NCI-H146 (cell line): ENCODE measurements at regions not wholly inside any gene's neighbourhood (a gene's known extent, or its start where the extent isn't known, plus 50 kb on each side); places are given as distances from the start of the nearest gene placed in this dataset.

Experiments used
- DNase-seq: peaks from one replicate; lab custom pipeline; 2025; lab: John Stamatoyannopoulos, UW

- no peak for DNase-seq
These were observed 375.7 kb upstream of the CDH9 start for GRCh38 chr5:27414099-27414498.

DNA sequence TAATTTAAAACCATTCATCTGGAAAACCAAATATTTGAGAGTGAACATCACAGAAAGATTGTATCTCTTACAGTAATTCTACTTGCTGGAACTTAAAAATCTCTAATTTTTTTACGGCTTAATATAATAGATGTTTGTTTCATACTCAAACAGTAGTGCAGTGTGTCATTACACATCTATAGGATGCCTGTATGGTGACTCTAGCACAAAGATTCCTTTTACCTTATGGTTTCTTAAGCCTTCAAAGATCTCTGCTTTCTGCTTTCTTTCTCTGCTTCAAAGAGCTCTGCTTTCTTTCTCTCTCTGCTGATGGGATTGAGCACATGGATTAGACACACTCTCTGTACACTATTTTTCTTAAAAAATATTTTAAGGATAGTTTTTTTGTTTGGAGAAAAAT lies 374.0 kb upstream of the CDH9 start:
- no peak for DNase-seq

- DNase-seq, result no peak
These were observed 367.6 kb upstream of the CDH9 start for GRCh38 chr5:27406020-27406419.

- no peak for DNase-seq
These were observed 365.0 kb upstream of the CDH9 start for GRCh38 chr5:27403243-27403882.

GRCh38 chr5:27402828-27403227 lies 364.4 kb upstream of the CDH9 start:
- DNase-seq, result no peak

- DNase-seq, result no peak
These were observed 358.6 kb upstream of the CDH9 start for GRCh38 chr5:27396998-27397397.

GRCh38 chr5:27392716-27393115 lies 354.3 kb upstream of the CDH9 start:
- no peak for DNase-seq

GRCh38 chr5:27389696-27390095 lies 351.3 kb upstream of the CDH9 start:
- DNase-seq, result no peak

DNA sequence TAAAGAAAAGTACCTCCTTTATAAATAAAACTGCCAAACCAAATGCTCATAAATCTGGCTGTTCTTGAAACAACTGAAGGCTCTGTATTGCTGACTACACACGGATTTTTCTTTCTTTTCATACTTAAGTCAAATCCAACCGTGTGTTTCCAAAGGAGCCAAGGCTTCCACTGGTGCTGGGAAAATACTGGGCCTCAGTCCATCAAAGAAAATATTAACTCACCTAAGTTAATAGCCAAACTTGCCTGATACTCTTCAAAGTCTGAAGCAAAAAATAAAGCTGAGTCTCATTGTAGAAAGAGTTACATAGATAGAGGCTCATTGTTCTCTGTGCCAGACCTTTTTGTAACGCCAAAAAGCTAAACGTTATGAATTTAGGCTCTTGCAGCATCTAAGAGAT lies 350.4 kb upstream of the CDH9 start:
- no peak for DNase-seq

DNA sequence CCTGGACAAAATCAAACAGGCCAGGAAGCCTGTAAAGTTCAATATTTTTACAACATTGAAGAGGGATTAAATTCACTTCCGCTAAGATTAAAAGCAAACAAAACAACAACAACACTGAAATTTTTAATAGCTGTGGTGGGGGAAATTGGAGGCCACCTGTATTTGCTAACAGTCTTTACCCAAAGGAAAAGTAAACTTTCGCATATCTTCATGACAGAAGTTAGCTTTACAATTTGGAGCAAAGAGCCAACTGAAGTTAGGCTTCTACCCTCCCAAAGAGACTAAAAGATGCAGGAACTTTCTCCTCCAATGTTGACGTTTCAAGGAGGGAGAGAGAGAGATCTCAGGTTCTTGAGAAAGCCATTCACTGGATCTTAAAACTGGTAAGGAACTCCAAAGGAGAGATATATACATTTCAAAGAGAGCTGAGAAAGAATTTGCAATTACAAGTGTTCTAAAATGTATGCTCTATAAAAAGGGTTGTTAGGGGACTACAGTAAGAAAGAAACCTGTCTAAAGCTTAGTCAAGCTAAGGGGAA lies 349.2 kb upstream of the CDH9 start:
- DNase-seq, result no peak

DNA sequence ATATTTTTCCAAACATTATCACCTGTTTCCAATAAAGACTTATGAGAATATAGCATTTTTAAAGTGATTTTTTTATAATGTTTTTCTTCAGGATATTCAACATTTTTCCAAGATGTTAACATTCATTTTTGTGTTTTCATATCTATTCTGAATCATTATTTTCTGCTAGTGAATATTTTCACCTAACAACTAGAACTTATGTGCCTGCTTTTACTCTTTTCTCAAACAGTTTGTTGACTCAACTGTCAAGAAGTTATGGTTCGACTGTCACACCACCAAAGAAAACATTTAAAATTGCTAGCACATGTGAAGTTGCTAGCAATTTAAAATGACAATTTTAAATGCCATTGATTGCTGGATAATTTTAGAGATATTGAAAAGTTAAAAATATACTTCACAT lies 343.3 kb upstream of the CDH9 start:
- no peak for DNase-seq

DNA sequence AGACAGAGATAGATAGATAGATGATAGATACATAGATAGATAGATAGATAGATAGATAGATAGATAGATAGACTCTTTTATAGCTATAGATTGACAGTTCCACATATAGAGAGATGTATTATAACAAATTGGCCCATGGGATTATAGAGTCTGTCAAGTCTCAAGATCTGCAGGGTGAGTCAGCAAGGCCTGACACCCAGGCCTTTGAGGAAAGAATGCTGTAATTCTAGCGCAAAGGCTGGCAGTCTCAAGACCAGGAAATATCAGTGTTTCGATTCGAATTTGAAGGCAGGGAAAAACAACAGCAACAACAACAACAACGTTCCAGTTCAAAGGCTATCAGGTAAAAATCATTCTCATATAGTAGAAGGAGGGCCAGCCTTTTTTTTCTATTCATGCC lies 339.2 kb upstream of the CDH9 start:
- no peak for DNase-seq

- DNase-seq, result no peak
These were observed 315.6 kb upstream of the CDH9 start for GRCh38 chr5:27353970-27354369.

GRCh38 chr5:27353540-27353939 lies 315.2 kb upstream of the CDH9 start:
- DNase-seq, result no peak

DNA sequence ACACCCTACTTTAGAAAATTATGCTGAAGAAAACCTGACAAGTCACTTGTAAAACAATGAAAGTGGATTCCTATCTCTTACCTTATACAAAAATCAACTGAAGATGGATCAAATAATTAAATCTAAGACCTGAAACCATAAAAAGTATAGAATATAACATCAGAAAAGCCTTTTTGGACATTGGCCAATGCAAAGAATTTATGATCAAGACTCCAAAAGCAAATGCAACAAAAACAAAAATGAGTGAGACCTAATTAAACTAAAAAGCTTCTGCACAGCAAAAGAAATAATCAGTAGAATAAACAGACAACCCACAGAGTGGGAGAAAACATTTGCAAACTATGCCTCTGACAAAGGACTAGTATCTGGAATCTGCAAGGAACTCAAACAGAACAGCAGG lies 303.0 kb upstream of the CDH9 start:
- no peak for DNase-seq

DNA sequence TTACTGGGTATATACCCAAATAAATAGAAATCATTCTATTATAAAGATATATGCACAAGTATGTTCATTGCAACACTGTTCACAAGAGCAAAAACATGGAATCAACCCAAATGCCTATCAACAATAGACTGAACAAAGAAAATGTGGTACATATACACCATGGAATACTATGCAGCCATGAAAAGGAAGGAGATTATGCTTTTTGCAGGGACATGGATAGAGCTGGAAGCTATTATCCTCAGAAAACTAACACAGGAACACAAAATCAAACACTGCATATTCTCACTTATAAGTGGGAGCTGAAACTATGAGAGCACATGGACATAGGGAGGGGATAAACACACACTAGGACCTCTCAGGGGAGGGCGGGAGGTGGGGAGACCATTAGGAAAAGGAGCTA lies 298.4 kb upstream of the CDH9 start:
- no peak for DNase-seq

GRCh38 chr5:27328480-27328879 lies 290.1 kb upstream of the CDH9 start:
- DNase-seq, result no peak

GRCh38 chr5:27325513-27325912 lies 287.1 kb upstream of the CDH9 start:
- DNase-seq, result no peak

DNA sequence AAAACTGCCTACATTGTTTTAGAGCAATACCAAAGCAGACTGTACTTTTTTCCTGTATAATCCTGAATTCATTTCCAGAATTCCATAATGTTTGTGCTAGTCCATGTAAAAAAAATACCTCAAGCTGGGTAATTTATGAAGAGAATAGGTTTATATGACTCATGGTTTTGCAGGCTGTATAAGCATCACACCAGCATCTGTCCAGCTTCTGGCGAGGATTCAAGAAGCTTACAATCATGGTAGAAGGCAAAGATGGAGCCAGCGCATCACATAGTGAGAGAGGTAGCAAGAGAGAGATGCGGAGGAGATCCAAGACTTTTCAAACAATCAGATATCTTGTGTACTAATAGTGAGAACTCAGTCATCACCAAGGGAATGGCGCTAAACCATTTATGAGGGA lies 280.3 kb upstream of the CDH9 start:
- no peak for DNase-seq

DNA sequence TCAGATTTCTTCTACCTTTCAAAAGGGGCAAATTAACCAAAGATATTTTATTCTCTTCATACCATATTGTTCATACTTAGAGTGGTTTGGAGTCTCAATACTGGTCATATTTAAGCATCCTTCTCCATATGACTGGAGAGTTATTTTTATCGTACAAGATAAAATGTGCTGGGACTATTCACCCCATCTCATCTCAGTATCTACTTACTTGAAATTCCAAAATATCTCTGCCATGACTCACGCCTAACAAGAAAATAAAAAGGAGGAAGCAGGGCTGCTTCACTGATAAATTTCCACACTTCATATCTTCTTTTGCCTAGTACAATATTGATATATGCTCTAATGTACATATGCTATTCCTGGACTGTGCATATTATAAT lies 277.9 kb upstream of the CDH9 start:
- no peak for DNase-seq

DNA sequence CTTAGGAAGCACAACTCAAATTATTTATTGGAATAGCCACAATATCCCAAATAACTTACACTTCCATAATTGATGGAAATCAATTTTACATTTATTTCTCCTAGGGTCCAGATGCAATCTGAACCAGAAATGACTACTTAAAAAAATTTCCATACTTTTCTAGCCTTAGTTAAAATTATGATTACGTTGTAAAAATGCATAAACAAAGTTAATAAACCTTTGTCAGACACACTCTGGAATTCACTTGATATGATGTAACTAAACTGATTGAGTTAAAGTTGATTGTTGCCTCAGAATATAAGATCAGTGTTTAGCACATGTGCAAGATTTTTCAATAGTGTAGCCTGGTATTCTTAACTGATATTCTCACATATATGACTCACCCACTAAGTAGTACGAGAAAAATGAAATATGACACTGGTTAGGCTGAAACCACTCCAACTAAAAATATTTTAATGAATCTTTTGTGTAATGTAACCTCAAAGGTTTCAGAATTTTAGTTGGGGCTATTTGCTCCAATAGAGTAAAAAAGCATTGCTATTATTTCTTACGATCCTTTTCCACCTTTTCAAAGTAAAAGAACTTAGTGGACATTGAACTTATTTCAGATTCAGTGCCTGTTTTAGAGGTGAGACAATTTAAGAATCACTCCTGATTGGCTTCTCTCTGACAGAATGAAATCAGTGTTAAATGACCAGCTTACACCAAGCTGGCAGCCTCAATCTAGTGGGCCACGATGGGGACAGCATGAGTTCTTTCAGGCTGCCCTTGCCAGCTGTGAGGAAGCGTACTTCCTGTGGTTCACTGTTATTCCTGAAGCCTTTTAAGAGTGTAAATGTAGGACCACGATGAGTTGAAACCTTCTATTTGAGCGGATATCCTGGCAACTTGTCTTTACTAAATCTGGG lies 277.2 kb upstream of the CDH9 start:
- no peak for DNase-seq

- no peak for DNase-seq
These were observed 275.2 kb upstream of the CDH9 start for GRCh38 chr5:27313549-27313948.

DNA sequence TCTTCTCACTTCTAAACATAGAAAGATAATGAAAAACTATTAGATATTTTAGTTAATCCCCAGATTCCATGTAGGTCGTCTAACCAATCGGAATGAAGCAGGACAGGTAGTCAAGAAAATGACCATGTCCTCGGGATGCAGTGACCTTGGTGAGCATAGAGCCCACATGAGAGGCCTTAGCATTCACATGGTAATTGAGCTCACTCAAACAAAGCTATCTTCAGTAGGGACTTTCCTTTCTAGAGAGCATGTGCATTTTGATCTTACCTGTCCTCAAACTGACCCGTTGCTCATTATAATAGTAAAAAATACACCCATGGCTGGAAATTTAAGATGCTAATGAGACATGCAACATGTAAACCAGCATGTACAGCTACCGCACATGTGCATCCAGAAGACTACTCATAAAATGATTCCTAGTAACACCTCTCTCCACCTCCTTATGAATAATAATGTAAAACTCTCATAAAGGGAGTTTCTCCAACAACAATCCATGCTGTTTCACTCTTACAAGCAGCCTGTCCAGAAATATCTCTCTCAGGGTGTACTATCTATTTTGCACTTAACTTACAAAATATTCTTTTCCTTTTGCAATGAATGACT lies 274.0 kb upstream of the CDH9 start:
- no peak for DNase-seq
